ENCODE measurements at regions not wholly inside any gene's neighbourhood (a gene's known extent, or its start where the extent isn't known, plus 50 kb on each side); places are given as distances from the start of the nearest gene placed in this dataset.

DNA sequence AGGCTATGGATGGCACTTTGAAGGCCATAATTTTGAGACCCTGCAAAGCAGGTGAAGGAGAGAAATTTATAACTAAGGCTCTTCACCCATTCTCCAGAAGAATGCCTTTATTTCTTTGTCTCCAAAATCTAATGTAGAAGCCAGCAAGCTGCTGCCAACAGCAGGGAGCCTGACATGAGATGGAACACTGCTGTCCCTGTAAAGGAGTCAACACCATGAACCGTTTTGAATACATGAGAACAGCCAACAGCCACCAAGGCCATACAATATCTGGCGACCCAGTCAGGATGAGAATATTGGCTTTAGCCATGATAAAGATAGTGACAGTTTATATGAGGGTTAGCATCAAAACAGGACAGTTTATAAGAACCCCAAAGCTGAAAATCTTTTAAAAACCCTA is 121.2 kb upstream of the LIFR start:
- TF ChIP-seq, protein P1, sequence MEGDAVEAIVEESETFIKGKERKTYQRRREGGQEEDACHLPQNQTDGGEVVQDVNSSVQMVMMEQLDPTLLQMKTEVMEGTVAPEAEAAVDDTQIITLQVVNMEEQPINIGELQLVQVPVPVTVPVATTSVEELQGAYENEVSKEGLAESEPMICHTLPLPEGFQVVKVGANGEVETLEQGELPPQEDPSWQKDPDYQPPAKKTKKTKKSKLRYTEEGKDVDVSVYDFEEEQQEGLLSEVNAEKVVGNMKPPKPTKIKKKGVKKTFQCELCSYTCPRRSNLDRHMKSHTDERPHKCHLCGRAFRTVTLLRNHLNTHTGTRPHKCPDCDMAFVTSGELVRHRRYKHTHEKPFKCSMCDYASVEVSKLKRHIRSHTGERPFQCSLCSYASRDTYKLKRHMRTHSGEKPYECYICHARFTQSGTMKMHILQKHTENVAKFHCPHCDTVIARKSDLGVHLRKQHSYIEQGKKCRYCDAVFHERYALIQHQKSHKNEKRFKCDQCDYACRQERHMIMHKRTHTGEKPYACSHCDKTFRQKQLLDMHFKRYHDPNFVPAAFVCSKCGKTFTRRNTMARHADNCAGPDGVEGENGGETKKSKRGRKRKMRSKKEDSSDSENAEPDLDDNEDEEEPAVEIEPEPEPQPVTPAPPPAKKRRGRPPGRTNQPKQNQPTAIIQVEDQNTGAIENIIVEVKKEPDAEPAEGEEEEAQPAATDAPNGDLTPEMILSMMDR (IDR thresholded peaks at IDR 0.05; ENCODE audit: insufficient read depth, low read depth, low read length), result no peak
- no peak for TF ChIP-seq EZH2 (IDR thresholded peaks at IDR 0.05; ENCODE audit: insufficient read depth, low read length)

Measured in astrocyte (in vitro differentiated cells and primary cell).